Lower lobe of right lung (tissue), 2 donors: ENCODE measurements at regions not wholly inside any gene's neighbourhood (a gene's known extent, or its start where the extent isn't known, plus 50 kb on each side); places are given as distances from the start of the nearest gene placed in this dataset.
A peak's percentile ranks its signal among the peaks of the same experiment; 100 is the strongest.
"Not testable (repeated sequence)": the region's sequence is repeated elsewhere in the genome, so short reads cannot be mapped to it uniquely, and the experiment has no call there.

Experiments used
- ATAC-seq, 2 donors: fragments of 200-7000 bp; cut with Tn5 transposase; one replicate each; pipeline ENCODE4 v1.9.1; 2020 to 2022; ENCODE audit warnings: mild to moderate bottlenecking in 2 of 2, moderate library complexity in 2 of 2
- DNase-seq: peaks from one replicate; pipeline ENCODE4 v3.0.0-alpha.2; 2020
- H3K27ac ChIP-seq: fragments of 200-600 bp; one replicate; pipeline ENCODE4 v1.8.0; 2022
- H3K27me3 ChIP-seq: fragments of 200-600 bp; one replicate; pipeline ENCODE4 v1.8.0; 2022; ENCODE audit warnings: low read depth
- H3K36me3 ChIP-seq: fragments of 200-600 bp; one replicate; pipeline ENCODE4 v1.8.0; 2022; ENCODE audit warnings: mild to moderate bottlenecking
- H3K4me1 ChIP-seq: fragments of 200-600 bp; one replicate; pipeline ENCODE4 v1.8.0; 2022
- H3K4me3 ChIP-seq: fragments of 200-600 bp; one replicate; pipeline ENCODE4 v1.8.0; 2022; ENCODE audit warnings: mild to moderate bottlenecking
- H3K9me3 ChIP-seq: fragments of 200-600 bp; one replicate; pipeline ENCODE4 v1.8.0; 2022
- CTCF ChIP-seq: fragments of 200-600 bp; IDR thresholded peaks from one replicate; pipeline ENCODE4 v1.8.0; 2022; ENCODE audit warnings: antibody characterized with exemption, mild to moderate bottlenecking
- intact Hi-C: fragments of 100-400 bp; cut with DNase I; formaldehyde crosslinking; loops from one replicate; pipeline ENCODE4 v1.11.0; 2022
- donor health status: DM: no; HTN: yes; CAD: no; lungs with severe emphysema.

DNA sequence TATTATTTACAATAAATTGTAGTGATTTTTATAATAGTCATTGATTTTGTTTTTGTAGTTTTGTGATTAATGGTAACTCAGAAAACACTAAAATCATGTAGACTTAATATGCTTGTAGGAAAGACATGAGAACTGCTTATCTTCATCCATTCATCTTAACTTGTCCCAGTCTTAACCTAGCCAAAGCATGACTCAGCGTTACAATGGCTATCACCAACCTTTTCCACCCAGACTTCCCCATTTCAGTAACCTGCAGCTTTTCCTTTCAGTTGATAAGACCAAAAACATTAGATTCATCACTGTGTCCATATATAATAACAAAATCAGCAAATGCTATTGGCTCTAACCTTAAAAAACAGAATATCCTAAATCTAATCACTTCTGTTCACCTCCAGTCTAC is 106.2 kb upstream of the KLF8 start:
- ATAC-seq, result no peak
- TF ChIP-seq CTCF, result no peak
- H3K36me3 ChIP-seq, result no peaks in the 10 kb centered on the region
- H3K9me3 ChIP-seq, result no peaks in the 10 kb centered on the region
- H3K4me3 ChIP-seq, result no peak overlapping the region
- no peaks in the 10 kb centered on the region for H3K4me1 ChIP-seq
- no peaks in the 10 kb centered on the region for H3K27me3 ChIP-seq
- H3K27ac ChIP-seq, result no peak overlapping the region
- DNase-seq, result no peak
- intact Hi-C loops, result no loop called here

DNA sequence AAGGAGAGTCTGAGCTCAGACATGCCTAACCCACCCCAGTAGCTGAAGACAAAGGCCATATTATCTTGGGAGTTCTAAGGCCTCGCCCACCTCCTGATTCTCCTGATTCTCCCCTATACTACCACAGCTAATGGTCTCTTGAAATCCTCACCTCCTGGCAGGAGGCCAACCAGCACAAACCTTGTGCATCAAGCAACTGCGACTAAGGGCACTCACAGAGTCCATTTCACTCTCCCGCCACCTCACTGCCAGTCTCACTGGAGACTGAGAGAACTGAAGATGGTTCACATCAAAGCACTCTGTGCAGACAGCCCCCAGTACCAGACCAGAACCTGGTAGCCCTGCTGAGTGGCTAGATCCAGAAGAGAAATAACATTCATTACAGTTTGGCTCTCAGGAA is 102.1 kb upstream of the KLF8 start:
- DNase-seq, result no peak
- intact Hi-C loops, result no loop called here
- H3K27ac ChIP-seq, result no peak overlapping the region
- H3K4me1 ChIP-seq, result no peaks in the 10 kb centered on the region
- no peak for TF ChIP-seq CTCF
- no peaks in the 10 kb centered on the region for H3K36me3 ChIP-seq
- ATAC-seq, result peak in 1 of 2 donors; percentile 9
- no peaks in the 10 kb centered on the region for H3K27me3 ChIP-seq
- no peak overlapping the region for H3K4me3 ChIP-seq
- H3K9me3 ChIP-seq, result no peaks in the 10 kb centered on the region

GRCh38 chrX:56130436-56130835 is 101.7 kb upstream of the KLF8 start:
- DNase-seq (no peak), ATAC-seq (peak in 1 of 2 donors; percentile 11)
- no peak overlapping the region for H3K4me3 ChIP-seq
- no peaks in the 10 kb centered on the region for H3K9me3 ChIP-seq
- H3K36me3 ChIP-seq, result no peaks in the 10 kb centered on the region
- no peaks in the 10 kb centered on the region for H3K27me3 ChIP-seq
- TF ChIP-seq CTCF, result no peak
- no peaks in the 10 kb centered on the region for H3K4me1 ChIP-seq
- no peak overlapping the region for H3K27ac ChIP-seq
- intact Hi-C loops, result no loop called here

DNA sequence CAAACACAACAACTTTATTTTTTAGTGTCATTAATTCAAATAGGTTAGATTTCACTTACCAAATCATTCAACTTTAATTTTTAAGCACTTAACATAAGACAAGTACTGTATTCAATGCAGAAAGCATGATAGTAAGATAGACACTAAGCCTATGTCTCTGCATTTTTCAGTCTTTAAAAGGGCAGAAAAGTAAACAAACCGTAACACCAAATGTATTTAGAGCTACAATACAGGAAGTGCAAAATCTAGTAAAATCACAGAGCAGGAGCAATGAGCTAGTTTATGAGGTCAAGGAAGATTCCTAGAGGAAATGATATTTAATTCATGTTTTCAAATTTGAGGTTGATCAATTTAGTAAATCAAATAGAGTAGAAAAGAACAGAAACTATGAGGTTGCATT is 68.0 kb upstream of the KLF8 start:
- intact Hi-C loops, H3K27me3 ChIP-seq, ATAC-seq: not testable (repeated sequence)

More for the DNA sequence above, 68.0 kb upstream of the KLF8 start:
- not testable (repeated sequence) for H3K27ac ChIP-seq, H3K4me3 ChIP-seq, H3K4me1 ChIP-seq, DNase-seq, H3K9me3 ChIP-seq, H3K36me3 ChIP-seq
